Large intestine (tissue), 3 donors: ENCODE measurements at regions not wholly inside any gene's neighbourhood (a gene's known extent, or its start where the extent isn't known, plus 50 kb on each side); places are given as distances from the start of the nearest gene placed in this dataset.

Experiments
- DNase-seq, 2 donors: peaks; one replicate each; pipeline versions ENCODE4 v3.0.0 to v3.0.0-alpha.2; 2013
- H3K27ac ChIP-seq: one replicate; pipeline ENCODE4 v1.5.1; 2013; ENCODE audit warnings: low read length
- H3K27me3 ChIP-seq: 2 replicates; pipeline ENCODE4 v1.6.1; 2013; ENCODE audit warnings: low read length; ENCODE audit not compliant: control insufficient read depth, insufficient read depth
- H3K36me3 ChIP-seq: 2 replicates; pipeline ENCODE4 v1.6.1; 2013; ENCODE audit warnings: low read length; ENCODE audit not compliant: control insufficient read depth, insufficient read depth
- H3K4me1 ChIP-seq: one replicate; pipeline ENCODE4 v1.6.1; 2013; ENCODE audit warnings: low read length; ENCODE audit not compliant: control insufficient read depth, insufficient read depth
- H3K4me3 ChIP-seq: one replicate; pipeline ENCODE4 v1.5.1; 2013; ENCODE audit warnings: low read length
- H3K9me3 ChIP-seq: one replicate; pipeline ENCODE4 v1.6.1; 2013; ENCODE audit warnings: mild to moderate bottlenecking, low read depth, low read length, moderate library complexity; ENCODE audit not compliant: control insufficient read depth
- WGBS: methylation state at CpG from one replicate; pipeline ENCODE4 v1.1.5; 2013; ENCODE audit warnings: low lambda C conversion rate; ENCODE audit not compliant: insufficient coverage; 5-methylcytosine and 5-hydroxymethylcytosine counted together

DNA sequence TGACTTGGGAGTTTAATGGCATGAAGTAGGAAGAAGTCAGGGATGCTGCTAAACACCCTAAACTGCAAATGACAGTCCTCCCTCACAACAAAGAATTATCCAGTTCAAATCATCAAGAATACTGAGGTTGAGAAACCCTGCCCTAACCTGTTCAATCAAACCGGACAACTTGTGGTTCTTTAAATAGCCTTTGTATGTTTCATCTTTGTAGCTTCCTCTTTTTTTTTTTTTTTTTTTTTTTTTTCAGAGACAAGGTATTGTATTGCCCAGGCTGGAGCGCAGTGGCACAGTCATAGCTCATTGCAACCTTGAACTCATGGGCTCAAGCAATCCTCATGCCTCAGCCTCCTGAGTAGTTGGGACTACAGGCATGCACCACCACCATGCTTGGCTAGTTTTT, 52.5 kb upstream of the TTC29 start:
- H3K4me3 ChIP-seq = no peak overlapping the region
- DNase-seq = no peak
- H3K4me1 ChIP-seq = no peaks in the 10 kb centered on the region
- no peaks in the 10 kb centered on the region for H3K9me3 ChIP-seq
- no peaks in the 10 kb centered on the region for H3K36me3 ChIP-seq
- no peak overlapping the region for H3K27ac ChIP-seq
- WGBS = no CpG with 5 or more reads among the region's 2 CpGs
- H3K27me3 ChIP-seq = no peaks in the 10 kb centered on the region

DNA sequence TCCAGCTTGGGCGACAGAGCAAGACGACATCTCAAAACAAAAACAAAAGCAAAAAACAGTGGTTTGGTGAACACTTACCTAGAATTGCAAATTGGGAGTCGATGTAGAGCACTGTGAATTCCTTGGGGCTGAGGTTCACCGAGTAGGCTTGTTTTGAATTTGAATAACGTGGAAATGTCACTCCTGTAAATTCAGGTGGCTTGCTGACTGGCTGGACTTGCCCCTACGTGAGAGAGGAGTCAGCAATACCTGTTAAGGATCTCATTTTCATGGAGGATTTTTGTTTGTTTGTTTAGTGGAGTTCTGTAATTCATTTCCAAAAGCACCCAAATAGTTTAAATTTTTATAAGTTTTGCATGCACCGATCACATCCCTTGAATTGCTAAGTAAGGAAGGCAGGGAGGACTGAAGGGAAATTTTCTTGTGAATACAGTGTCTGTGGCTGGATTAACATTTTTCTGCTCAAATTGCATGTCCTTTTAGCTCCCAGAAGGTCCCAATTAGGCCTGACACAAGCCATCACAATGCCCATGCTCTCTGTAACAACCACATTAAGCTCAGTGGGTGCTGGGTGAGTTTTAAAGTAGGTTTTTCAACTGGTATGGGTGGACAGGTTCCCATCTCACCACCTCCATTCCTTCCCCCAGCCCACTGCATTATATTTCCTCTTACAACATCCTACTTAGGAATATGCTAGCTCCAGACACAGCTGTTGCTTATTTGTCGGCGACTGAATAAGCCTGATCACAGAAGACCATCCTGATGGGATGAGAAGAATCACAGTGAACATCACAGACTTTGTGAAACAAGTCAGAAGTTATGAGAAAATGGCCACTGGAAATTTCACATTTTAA, 58.5 kb upstream of the TTC29 start:
- Histone ChIP-seq H3K27me3 (no peaks in the 10 kb centered on the region), H3K4me3 (no peak overlapping the region), H3K4me1 (no peaks in the 10 kb centered on the region), H3K36me3 (no peaks in the 10 kb centered on the region), H3K27ac (no peak overlapping the region), H3K9me3 (no peaks in the 10 kb centered on the region)
- WGBS = 83% methylated on average over 1 of the region's 9 CpGs
- DNase-seq = no peak

DNA sequence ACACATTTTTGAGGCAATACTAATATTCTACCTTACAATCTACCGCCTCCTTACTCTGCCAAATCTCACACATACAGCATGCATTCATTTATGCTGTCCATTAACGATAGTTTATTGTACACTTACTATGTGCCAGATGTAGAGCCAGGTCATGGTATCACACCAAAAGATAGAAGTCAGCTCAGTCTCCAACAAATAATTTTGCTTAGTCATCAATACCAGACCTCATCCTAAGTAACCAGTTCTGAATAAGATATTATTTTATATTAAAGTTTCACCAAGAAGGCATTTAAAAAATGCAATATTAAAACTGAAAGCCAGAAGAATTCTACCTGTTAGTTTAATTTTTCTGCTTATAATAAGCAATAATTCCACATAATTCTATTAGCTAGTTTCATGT, 60.6 kb upstream of the TTC29 start:
- no peaks in the 10 kb centered on the region for H3K27me3 ChIP-seq
- H3K27ac ChIP-seq = no peak overlapping the region
- no peaks in the 10 kb centered on the region for H3K4me1 ChIP-seq
- 100% methylated on average over 2 of the region's 2 CpGs for WGBS
- no peak overlapping the region for H3K4me3 ChIP-seq
- H3K36me3 ChIP-seq = no peaks in the 10 kb centered on the region
- no peak for DNase-seq
- no peaks in the 10 kb centered on the region for H3K9me3 ChIP-seq

DNA sequence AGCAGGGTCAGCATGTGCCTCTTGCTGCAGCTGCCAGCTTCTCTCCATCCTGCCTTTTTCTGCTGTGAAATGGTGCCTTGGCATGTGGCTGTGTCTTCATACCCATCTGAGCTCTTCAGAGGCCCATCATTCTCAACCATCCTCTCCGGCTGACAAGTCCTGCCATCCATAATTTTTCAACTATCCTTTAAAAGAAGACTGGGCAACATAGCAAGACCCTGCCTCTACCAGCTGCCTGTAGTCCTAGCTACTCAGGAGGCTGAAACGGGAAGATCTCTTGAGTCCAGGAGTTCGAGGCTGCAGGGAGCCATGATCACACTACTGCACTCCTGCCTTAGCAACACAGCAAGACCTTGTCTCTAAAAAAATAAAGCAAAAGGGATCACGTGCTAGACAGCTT, 64.2 kb upstream of the TTC29 start:
- H3K27ac ChIP-seq = no peak overlapping the region
- DNase-seq = no peak
- no peaks in the 10 kb centered on the region for H3K27me3 ChIP-seq
- no peaks in the 10 kb centered on the region for H3K9me3 ChIP-seq
- H3K4me3 ChIP-seq = no peak overlapping the region
- no peaks in the 10 kb centered on the region for H3K36me3 ChIP-seq
- H3K4me1 ChIP-seq = no peaks in the 10 kb centered on the region
- WGBS = 80% methylated on average over 1 of the region's 4 CpGs

DNA sequence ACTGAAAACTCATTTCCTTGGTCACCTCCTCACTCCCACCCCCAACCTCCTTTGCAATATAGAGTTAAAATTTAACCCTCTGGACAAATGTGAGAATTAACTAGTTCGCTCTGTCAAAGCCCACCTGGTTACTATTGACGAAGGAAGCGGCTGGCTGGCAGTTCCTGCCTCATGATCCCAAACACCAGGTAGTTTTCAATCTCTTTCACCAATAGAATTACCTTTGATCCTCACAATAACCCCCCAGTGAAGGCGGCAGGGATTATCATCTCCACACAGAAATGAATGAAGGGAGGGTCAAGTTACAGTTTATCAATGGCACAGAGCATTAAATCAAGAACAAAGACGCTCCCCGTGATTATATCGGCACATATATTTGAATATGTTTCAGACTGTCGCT, 65.7 kb upstream of the TTC29 start:
- Histone ChIP-seq H3K27me3 (no peaks in the 10 kb centered on the region), H3K27ac (no peak overlapping the region), H3K36me3 (no peaks in the 10 kb centered on the region), H3K4me3 (no peak overlapping the region), H3K9me3 (no peaks in the 10 kb centered on the region), H3K4me1 (no peaks in the 10 kb centered on the region)
- WGBS = 20% methylated on average over 1 of the region's 8 CpGs
- no peak for DNase-seq

DNA sequence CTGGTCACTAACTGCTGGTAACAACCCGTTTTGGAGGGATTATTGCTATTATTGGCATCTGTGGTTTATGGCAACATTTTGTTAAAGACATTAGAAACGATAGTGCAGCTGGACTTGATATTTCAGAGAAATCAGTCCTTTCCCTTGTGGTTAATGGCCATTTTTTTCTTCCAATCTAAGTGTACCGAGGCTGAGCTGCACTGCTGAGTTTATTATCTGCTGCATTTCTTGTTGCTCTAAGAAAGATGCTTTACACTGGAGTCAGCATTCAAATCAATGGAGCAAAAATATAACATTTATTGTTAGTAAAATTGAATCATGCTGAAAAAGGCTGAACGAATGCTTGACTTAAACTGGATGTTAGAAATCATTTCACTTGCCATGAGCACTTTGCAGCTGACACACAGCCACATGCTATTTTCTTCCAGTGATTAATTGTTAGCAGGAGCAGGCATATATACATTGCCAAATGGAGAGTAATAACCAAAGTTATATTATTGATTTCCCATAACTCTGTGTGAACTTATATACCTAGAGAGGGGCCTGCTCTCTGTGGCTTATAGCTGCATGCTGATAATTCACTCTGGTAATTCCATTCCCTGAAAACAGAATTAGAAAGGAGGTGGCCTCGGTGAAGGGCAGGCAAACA, 66.5 kb upstream of the TTC29 start:
- 33% methylated on average over 1 of the region's 5 CpGs for WGBS

DNA sequence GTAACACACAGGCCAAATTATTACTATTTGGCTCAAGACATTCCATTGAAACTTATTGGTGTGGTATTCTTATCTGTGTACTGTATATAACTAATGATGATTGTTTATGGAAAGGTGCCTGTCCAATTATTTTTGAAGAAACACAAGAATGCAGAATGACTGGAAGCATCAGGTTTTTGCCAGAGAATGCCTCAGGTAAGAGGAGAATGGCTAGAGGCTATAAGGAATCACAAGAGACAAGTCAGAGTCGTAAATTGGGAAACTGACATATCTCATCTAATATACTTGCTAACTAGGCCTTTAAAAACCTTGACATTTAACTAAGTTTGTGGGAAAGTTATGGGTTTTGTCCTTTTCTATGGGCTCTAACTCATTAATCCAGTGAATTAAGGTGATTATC, 69.3 kb upstream of the TTC29 start:
- Histone ChIP-seq H3K9me3 (no peaks in the 10 kb centered on the region), H3K4me3 (no peak overlapping the region), H3K27me3 (no peaks in the 10 kb centered on the region), H3K4me1 (no peaks in the 10 kb centered on the region), H3K27ac (no peak overlapping the region), H3K36me3 (no peaks in the 10 kb centered on the region)
- no peak for DNase-seq
- no CpG with 5 or more reads among the region's 1 CpG for WGBS

More for the DNA sequence above, 66.5 kb upstream of the TTC29 start:
- Histone ChIP-seq H3K4me1 (no peaks in the 10 kb centered on the region), H3K9me3 (no peaks in the 10 kb centered on the region), H3K4me3 (no peak overlapping the region), H3K27ac (no peak overlapping the region), H3K36me3 (no peaks in the 10 kb centered on the region), H3K27me3 (no peaks in the 10 kb centered on the region)
- DNase-seq = no peak

DNA sequence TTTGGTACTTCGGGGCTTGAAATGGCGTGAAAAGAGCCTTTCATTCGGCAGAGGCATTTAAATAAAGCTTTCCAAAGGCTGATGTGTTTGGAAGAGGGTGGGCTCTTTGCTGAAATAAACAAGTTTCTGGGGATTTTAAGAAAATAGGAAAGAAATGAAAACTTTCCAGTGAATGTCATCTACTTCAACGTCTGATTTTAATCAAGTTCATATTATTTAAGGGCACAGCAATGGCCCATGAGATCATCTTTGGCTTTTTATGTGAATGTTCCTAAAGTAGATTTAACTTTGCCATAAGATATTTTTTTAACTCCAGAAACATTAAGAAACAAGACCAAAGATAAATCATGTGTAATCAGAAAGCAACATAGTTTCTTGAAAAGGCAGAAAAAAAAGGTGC, 69.8 kb upstream of the TTC29 start:
- Histone ChIP-seq H3K36me3 (no peaks in the 10 kb centered on the region), H3K4me1 (no peaks in the 10 kb centered on the region), H3K4me3 (no peak overlapping the region), H3K9me3 (no peaks in the 10 kb centered on the region), H3K27me3 (no peaks in the 10 kb centered on the region), H3K27ac (no peak overlapping the region)
- 40% methylated on average over 2 of the region's 4 CpGs for WGBS
- no peak for DNase-seq

DNA sequence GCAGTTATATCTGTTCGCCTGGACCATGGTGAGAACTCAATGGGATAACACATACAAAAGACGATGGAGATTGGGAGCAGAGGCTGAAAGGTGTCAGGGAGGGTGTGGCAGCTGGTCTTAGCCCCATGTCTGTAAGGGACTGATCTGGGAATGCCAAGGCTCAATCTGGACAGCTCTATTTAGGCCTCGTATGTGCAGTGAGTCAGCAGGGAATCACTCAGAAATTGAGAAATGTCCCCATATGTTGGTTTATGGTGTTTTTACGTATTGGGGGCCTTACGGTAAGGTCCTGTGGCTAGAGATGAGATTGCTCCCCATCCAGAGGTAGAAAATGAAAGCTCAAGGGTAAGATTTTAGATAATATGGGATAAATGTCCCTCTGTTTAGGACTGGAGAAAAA, 71.4 kb upstream of the TTC29 start:
- H3K4me3 ChIP-seq = no peak overlapping the region
- no peaks in the 10 kb centered on the region for H3K27me3 ChIP-seq
- no peaks in the 10 kb centered on the region for H3K4me1 ChIP-seq
- WGBS = 100% methylated on average over 2 of the region's 5 CpGs
- DNase-seq = no peak
- no peaks in the 10 kb centered on the region for H3K36me3 ChIP-seq
- no peaks in the 10 kb centered on the region for H3K9me3 ChIP-seq
- no peak overlapping the region for H3K27ac ChIP-seq

DNA sequence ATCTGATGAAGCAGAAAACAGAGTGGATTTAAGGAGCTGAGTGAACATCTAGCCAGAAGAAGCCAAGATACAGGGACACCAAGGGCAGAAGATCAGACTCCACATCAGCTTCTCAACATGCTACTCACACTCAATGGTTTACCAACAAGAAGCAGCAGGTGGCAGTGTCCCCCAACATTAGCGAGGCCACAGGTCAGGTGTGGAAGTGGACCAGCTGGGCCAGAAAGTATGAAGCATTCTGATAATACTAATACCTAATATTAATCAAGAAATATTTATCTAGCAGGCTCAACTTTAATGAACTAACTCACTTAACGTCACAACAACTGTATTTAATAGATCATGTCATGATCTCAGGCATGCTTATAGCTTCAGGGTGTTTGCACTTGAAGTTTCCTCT, 73.4 kb upstream of the TTC29 start:
- no CpG with 5 or more reads among the region's 2 CpGs for WGBS
- Histone ChIP-seq H3K36me3 (no peaks in the 10 kb centered on the region), H3K27ac (no peak overlapping the region), H3K9me3 (no peaks in the 10 kb centered on the region), H3K27me3 (no peaks in the 10 kb centered on the region), H3K4me3 (no peak overlapping the region), H3K4me1 (no peaks in the 10 kb centered on the region)
- peak; percentile 14 to 25 for DNase-seq

DNA sequence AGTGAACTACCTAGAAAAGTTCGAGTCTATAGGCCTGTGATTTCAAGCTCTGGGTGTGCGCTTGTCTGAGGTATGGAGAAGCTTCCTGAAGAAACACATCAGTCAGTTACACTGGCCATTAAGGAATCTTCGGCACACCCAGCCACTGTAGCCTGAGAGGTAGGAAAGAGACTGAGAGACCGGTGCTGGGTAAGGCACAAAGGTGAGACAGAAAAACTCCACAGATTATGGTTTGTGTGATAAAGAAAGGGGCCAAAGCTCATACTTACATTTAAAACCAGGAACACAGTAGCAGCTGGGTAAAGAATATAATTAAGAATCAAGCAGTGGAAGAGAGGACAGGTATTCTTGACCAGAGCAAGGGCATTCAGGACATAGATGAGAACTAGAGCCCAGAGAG, 74.8 kb upstream of the TTC29 start:
- H3K27me3 ChIP-seq = no peaks in the 10 kb centered on the region
- H3K9me3 ChIP-seq = no peaks in the 10 kb centered on the region
- H3K36me3 ChIP-seq = no peaks in the 10 kb centered on the region
- no CpG with 5 or more reads among the region's 4 CpGs for WGBS
- H3K4me1 ChIP-seq = no peaks in the 10 kb centered on the region
- DNase-seq = peak; percentile 24 to 65
- H3K27ac ChIP-seq = no peak overlapping the region
- no peak overlapping the region for H3K4me3 ChIP-seq
